Activated CD8-positive, alpha-beta memory T cell treated with anti-CD3 and anti-CD28 coated beads, Interleukin-2, amount 50 U/mL, for 1 hour (primary cell): ENCODE measurements at regions not wholly inside any gene's neighbourhood (a gene's known extent, or its start where the extent isn't known, plus 50 kb on each side); places are given as distances from the start of the nearest gene placed in this dataset.
"Not testable (repeated sequence)": the region's sequence is repeated elsewhere in the genome, so short reads cannot be mapped to it uniquely, and the experiment has no call there.

Experiments
- DNase-seq: peaks from one replicate; pipeline ENCODE4 v3.0.0-alpha.2; 2020; ENCODE audit errors: extremely low read depth

DNA sequence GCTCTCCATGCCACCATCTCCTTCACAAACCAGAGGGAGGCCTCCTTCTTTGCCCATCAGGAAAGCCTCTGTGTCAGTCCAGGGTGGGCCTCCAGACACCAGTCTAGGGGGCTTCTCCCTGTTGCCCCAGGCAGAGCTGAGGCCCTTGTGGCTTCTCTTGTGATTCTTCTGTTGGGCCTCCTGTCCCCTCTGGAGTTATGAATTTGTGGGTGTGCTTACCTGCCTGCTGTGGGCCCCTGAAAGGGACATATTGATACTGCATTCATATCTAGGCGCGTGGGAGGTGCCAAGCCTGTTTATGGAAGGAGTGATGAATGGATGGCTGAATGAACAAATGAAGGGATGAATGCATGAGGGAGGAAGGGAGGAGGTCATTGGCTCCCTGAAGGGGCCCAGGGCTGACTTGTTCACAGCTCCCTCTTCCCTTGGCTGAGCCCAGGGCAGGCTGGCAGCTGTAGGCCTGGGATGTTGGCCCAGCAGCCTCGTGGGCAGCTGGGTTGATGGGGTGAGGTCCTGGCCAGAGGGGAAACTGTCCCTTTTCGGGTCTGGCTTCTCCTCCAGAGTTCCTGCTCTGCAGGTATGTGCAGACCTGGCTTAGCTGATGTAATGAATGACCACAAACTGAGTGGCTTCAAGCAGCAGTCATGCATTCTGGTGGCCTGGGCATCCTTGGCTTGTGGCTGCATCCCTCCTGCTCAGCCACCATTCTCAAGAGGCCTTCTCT lies 195.4 kb downstream of the GOLGA6L6 start:
- DNase-seq: no peak

DNA sequence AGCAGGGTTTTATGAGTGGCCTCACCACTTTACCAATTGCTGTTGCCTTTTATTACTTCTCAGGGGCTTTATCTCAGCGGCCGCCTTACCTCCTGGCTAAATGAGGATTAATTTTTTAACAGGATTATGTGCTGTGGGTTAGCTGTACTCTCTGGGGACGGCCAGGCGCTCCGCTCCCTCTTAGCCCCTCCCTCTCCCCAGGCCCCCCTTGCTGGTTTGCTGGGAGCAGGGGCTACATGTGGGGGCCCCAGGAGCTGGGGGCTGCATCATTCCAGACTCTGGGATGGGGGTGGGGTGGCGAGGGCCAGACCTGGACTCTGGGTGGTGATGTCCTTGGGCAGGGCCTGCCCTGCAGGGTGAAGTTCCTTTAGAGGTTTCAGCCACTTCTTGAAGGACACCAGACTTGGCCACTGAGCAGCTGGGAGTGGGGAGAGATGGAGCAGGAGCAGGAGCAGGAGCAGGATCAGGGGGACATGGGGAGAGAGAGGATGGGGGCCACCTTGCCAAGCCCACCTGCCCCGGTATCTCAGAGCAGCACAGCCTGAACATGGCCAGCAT lies 196.1 kb downstream of the GOLGA6L6 start:
- DNase-seq: no peak

- no peak for DNase-seq
Measured at GRCh38 chr15:20344601-20345400, 196.8 kb downstream of the GOLGA6L6 start.

DNA sequence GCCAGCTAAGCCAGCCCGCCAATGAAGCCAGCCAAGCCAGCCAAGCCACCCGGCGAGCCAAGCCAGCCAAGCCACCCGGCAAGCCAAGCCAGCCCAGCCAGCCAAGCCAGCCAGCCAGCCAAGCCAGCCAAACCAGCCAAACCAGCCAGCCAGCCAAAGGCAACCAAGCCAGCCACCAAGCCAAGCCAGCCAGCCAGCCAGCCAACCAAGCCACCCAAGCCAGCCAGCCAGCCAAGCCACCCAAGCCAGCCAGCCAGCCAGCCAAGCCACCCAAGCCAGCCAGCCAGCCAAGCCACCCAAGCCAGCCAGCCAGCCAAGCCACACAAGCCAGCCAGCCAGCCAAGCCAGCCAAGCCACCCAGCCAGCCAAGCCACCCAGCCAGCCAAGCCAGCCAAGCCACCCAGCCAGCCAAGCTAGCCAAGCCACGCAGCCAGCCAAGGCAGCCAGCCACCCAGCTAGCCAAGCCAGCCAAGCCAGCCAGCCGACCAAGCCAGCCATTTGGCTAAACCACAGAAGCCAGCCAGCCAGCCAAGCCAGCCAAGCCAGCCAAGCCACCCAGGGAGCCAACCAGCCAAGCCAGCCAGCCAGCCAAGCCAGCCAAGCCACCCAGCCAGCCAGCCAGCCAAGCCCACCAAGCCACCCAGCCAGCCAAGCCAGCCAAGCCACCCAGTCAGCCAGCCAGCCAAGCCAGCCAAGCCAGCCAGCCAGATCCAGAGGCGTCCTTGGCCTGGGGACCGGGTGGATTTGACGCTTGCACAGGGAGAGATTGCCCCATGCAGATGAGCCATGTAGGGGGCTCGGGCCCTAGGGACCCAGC lies 198.0 kb downstream of the GOLGA6L6 start:
- not testable (repeated sequence) for DNase-seq

GRCh38 chr15:20342601-20343394 lies 198.8 kb downstream of the GOLGA6L6 start:
- DNase-seq: not testable (repeated sequence)

GRCh38 chr15:20341901-20342600 lies 199.5 kb downstream of the GOLGA6L6 start:
- DNase-seq: no peak

GRCh38 chr15:20340931-20341661 lies 200.5 kb downstream of the GOLGA6L6 start:
- no peak for DNase-seq

DNA sequence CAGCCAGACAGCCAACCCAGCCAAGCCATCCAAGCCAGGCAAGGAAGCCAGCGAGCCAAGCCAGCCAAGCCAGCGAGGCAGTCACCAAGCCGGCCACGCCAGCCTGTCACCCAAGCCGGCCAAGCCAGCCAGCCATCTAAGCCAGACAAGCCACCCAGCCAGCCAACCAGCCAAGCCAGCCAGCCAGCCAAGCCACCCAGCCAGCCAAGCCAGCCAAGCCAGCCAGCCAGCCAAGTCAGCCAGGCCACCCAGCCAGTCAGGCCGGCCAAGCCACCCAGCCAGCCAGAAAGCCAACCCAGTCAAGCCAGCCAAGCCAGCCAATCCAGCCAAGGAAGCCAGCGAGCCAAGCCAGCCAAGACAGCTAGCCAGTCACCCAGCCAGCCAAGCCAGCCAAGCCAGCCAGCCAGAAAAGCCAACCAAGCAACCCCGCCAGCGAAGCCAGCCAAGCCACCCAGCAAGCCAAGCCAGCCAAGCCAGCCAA lies 201.2 kb downstream of the GOLGA6L6 start:
- no peak for DNase-seq

GRCh38 chr15:20339086-20339791 lies 202.4 kb downstream of the GOLGA6L6 start:
- not testable (repeated sequence) for DNase-seq

DNA sequence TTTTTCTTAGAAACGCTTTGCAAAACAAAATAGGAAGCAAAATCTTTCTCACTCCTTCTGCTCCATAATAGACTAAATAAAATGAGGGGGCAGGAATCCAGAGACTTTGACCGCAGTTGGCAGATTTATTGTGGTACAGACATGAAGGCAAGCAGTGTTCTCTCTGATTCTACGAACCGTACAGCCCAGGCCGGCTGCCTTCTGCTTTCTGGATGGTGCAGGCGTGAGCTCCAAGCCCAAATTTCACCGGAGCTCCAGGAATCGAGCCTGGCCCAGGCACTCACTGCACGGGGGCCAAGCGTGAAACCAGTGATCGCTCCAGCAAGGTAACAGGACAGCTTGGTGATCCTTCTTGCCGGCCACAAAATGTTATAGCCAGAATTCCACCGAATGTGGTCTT lies 202.9 kb downstream of the GOLGA6L6 start:
- not testable (repeated sequence) for DNase-seq

DNA sequence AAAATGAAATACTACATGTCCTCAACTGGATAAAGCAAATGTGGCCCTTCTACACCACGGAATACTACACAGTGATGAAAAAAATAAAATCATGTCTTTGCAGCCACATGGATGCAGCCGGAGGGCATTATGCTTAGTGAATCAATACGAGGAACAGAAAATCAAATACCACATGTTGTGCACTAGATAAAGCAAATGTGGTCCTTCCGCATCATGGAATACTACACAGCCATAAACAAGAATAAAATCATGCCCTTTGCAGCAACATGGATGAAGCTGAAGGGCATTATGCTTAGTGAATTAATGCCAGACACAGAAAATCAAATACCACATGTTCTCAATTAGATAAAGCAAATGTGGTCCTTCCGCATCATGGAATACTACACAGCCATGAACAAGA lies 204.4 kb downstream of the GOLGA6L6 start:
- not testable (repeated sequence) for DNase-seq

- not testable (repeated sequence) for DNase-seq
Measured at GRCh38 chr15:20334451-20334850, 207.1 kb downstream of the GOLGA6L6 start.

- not testable (repeated sequence) for DNase-seq
Measured at GRCh38 chr15:20325751-20326150, 215.8 kb downstream of the GOLGA6L6 start.

DNA sequence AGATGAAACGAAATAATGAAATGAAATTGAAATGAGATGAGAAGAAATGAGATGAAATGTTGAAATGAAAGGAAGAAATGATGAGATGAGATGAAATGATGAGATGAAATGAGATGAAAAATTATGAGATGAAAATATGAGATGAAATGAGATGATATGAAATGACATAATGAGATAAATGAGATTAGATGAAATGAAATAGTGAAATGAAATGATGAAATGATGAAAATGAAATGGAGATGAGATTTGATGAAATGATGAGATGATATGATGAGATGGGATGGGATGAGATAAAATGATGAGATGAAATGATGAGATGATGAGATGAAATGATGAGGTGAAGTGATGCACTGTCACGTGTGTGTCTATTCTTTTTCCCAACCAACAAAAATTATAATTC lies 224.5 kb downstream of the GOLGA6L6 start:
- DNase-seq: not testable (repeated sequence)

DNA sequence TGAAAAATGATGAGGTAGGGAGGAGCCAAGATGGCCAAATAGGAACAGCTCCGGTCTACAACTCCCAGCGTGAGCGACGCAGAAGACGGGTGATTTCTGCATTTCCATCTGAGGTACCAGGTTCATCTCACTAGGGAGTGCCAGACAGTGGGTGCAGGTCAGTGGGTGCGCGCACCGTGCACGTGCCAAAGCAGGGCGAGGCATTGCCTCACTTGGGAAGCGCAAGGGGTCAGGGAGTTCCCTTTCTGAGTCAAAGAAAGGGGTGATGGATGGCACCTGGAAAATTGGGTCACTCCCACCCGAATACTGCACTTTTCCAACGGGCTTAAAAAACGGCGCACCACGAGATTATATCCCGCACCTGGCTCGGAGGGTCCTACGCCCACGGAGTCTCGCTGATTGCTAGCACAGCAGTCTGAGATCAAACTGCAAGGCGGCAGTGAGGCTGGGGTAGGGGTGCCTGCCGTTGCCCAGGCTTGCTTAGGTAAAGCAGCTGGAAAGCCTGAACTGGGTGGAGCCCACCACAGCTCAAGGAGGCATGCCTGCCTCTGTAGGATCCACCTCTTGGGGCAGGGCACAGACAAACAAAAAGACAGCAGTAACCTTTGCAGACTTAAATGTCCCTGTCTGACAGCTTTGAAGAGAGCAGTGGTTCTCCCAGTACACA lies 230.5 kb downstream of the GOLGA6L6 start:
- DNase-seq: not testable (repeated sequence)

DNA sequence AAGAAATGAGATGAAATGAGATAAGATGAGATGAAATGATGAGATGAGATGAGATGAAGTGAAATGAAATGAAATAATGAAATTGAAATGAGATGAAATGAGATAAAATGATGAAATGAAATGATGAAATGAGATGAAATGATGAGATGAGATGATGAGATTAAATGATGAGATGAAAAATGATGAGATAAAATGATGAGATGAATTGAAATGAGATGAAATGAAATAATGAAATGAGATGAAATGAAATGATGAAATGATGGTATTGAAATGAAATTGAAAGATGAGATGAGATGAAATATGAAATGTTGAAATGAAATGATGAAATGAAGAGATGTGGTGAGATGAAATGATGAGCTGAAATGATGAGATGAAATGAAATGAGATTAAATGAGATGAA lies 231.0 kb downstream of the GOLGA6L6 start:
- DNase-seq: no peak

DNA sequence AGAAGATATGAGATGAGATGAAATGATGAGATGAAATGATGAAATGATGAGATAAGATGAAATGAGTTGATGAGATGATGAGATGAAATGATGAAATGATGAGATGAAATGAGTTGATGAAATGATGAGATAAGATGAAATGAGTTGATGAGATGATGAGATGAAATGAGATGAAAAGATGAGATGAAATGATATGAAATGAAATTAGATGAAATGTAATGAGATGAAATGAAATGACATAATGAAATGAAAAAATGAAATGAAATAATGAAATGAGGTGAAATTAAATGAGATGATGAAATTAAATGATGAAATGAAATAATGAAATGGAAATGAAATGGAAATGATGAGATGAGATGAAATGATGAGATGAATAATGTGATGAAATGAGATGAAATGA lies 231.6 kb downstream of the GOLGA6L6 start:
- DNase-seq: not testable (repeated sequence)

DNA sequence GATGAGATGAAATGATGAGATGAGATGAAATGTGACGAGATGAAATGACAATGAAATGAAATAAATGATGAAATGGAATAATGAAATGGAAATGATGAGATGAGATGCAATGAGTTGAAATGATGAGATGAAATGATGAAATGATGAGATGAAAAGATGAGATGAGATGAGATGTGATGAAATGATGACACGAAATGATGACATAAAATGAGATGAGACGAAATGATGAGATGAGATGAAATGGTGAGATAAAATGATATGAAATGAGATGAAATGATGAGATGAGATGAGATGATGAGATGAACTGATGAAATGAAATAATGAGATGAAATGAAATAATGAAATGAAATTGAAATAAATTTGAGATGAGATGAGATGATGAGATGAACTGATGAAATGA lies 232.2 kb downstream of the GOLGA6L6 start:
- DNase-seq: not testable (repeated sequence)
